ENCODE measurements at regions not wholly inside any gene's neighbourhood (a gene's known extent, or its start where the extent isn't known, plus 50 kb on each side); places are given as distances from the start of the nearest gene placed in this dataset.

- H3K4me3 Mint-ChIP-seq = no peak overlapping the region
- no peaks in the 10 kb centered on the region for H3K9me3 Mint-ChIP-seq
- H3K27me3 Mint-ChIP-seq (ENCODE audit: low read depth) = peaks cover 6% of the 10 kb centered on the region
- TF ChIP-seq, protein P1, sequence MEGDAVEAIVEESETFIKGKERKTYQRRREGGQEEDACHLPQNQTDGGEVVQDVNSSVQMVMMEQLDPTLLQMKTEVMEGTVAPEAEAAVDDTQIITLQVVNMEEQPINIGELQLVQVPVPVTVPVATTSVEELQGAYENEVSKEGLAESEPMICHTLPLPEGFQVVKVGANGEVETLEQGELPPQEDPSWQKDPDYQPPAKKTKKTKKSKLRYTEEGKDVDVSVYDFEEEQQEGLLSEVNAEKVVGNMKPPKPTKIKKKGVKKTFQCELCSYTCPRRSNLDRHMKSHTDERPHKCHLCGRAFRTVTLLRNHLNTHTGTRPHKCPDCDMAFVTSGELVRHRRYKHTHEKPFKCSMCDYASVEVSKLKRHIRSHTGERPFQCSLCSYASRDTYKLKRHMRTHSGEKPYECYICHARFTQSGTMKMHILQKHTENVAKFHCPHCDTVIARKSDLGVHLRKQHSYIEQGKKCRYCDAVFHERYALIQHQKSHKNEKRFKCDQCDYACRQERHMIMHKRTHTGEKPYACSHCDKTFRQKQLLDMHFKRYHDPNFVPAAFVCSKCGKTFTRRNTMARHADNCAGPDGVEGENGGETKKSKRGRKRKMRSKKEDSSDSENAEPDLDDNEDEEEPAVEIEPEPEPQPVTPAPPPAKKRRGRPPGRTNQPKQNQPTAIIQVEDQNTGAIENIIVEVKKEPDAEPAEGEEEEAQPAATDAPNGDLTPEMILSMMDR (conservative IDR thresholded peaks at IDR 0.05) = no peak
- H3K27ac Mint-ChIP-seq (ENCODE audit: unreplicated experiment) = no peak overlapping the region
- no peak for DNase-seq (ENCODE audit: low read depth, low spot score)
- H3K4me1 Mint-ChIP-seq = peaks cover 5% of the 10 kb centered on the region
- H3K36me3 Mint-ChIP-seq (ENCODE audit: low read depth) = no peaks in the 10 kb centered on the region
Observed at GRCh38 chr7:95694334-95694733, 78.0 kb upstream of the DYNC1I1 start.

DNA sequence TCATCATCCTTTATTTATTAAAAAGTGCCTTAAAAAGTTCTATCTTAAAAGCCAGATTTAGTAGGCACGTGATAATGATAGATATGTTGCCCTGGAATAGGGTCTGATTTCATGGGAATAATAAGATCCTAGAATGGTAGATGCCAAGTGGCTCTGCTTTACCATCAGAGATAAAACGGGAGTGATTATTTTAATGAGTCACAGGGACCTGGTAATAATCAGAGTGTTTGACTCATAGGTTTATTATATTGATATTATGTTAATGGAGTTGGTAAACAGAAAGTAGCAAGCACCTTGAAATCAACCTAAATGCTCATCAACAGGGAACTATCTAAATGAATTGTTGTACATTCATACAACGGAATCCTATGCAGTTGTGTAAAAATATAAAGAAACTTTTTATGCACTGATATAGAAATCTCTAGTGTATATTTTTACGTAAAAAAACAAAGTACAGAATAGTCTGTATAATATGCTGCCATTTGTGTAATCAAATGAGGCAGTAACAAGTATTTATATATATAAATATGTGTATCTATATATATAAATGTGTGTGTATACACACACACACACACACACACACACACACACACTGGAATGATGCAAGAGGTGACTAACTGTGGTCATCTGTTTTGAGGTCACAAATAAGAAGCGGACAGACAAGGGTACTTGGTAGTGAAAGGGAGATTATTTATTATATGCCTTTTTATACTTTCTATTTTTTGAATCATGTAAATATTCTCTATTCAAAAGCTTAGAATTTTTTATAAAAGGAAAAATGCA lies 78.6 kb upstream of the DYNC1I1 start:
- Mint-ChIP-seq H3K27ac (ENCODE audit: unreplicated experiment) (no peak overlapping the region), H3K9me3 (no peaks in the 10 kb centered on the region), H3K4me1 (peaks cover 5% of the 10 kb centered on the region), H3K36me3 (ENCODE audit: low read depth) (no peaks in the 10 kb centered on the region), H3K27me3 (ENCODE audit: low read depth) (peaks cover 6% of the 10 kb centered on the region), H3K4me3 (no peak overlapping the region)
- TF ChIP-seq, protein P1 (conservative IDR thresholded peaks at IDR 0.05) = no peak
- no peak for DNase-seq (ENCODE audit: low read depth, low spot score)

DNA sequence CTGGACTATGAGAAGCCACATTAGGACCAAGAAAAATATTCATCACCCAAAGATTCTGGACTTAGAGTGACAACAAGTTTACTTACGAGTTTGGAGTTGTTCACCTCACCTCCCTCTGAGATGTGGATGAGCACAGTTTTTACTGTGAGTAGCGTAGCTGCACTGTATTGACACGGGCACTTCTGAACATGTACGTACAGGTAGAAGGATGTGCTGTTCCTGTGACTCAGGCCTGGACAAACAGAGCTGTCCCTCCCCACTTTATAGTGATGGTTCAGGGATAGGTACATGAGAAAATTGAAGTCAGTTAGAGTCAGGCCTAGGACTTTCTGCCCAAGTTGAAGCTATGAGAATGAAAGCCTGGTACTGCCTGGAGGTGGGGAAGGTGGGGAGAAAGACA lies 80.9 kb upstream of the DYNC1I1 start:
- Mint-ChIP-seq H3K27ac (ENCODE audit: unreplicated experiment) (no peak overlapping the region), H3K27me3 (ENCODE audit: low read depth) (no peaks in the 10 kb centered on the region)

GRCh38 chr7:95690367-95690947 lies 81.9 kb upstream of the DYNC1I1 start:
- peaks cover 17% of the 10 kb centered on the region for H3K4me1 Mint-ChIP-seq

More for the DNA sequence above, 80.9 kb upstream of the DYNC1I1 start:
- no peaks in the 10 kb centered on the region for H3K36me3 Mint-ChIP-seq (ENCODE audit: low read depth)
- no peaks in the 10 kb centered on the region for H3K9me3 Mint-ChIP-seq
- H3K4me1 Mint-ChIP-seq = peaks cover 15% of the 10 kb centered on the region
- no peak for DNase-seq (ENCODE audit: low read depth, low spot score)
- TF ChIP-seq, protein P1 (conservative IDR thresholded peaks at IDR 0.05) = no peak
- no peak overlapping the region for H3K4me3 Mint-ChIP-seq

GRCh38 chr7:95688931-95689495 lies 83.3 kb upstream of the DYNC1I1 start:
- Mint-ChIP-seq H3K36me3 (ENCODE audit: low read depth) (no peaks in the 10 kb centered on the region), H3K27ac (ENCODE audit: unreplicated experiment) (no peak overlapping the region), H3K4me1 (peaks cover 24% of the 10 kb centered on the region), H3K4me3 (no peak overlapping the region), H3K27me3 (ENCODE audit: low read depth) (no peaks in the 10 kb centered on the region), H3K9me3 (no peaks in the 10 kb centered on the region)
- TF ChIP-seq, protein P1 (conservative IDR thresholded peaks at IDR 0.05) = no peak
- DNase-seq (ENCODE audit: low read depth, low spot score) = no peak

More at GRCh38 chr7:95690367-95690947, 81.9 kb upstream of the DYNC1I1 start:
- Mint-ChIP-seq H3K4me3 (peak overlapping the region; percentile 1), H3K9me3 (no peaks in the 10 kb centered on the region), H3K36me3 (ENCODE audit: low read depth) (no peaks in the 10 kb centered on the region), H3K27ac (ENCODE audit: unreplicated experiment) (no peak overlapping the region), H3K27me3 (ENCODE audit: low read depth) (no peaks in the 10 kb centered on the region)
- TF ChIP-seq, protein P1 (conservative IDR thresholded peaks at IDR 0.05) = peak; percentile 83
- peak; percentile 32 for DNase-seq (ENCODE audit: low read depth, low spot score)
